Gastrocnemius medialis (tissue), 4 donors: ENCODE measurements at regions not wholly inside any gene's neighbourhood (a gene's known extent, or its start where the extent isn't known, plus 50 kb on each side); places are given as distances from the start of the nearest gene placed in this dataset.

Experiments used
- ATAC-seq, 2 donors: fragments of 150-250 bp; one replicate each; pipeline ENCODE4 v1.9.1; 2016
- DNase-seq, 2 donors: peaks; one replicate each; pipeline ENCODE4 v3.0.0-alpha.2; 2019
- H3K27ac ChIP-seq, 4 donors: fragments of 200-600 bp; sonication (generic); 1 replicate in 1 of 4; 2 replicates in 3 of 4; pipeline ENCODE4 v1.5.1; 2016 to 2018; ENCODE audit warnings: mild to moderate bottlenecking in 2 of 4, moderate library complexity in 1 of 4
- H3K27me3 ChIP-seq, 3 donors: fragments of 200-600 bp; sonication (generic) in 2 of 3; 1 replicate in 1 of 3; 2 replicates in 2 of 3; pipeline versions ENCODE4 v1.5.1 to v1.6.0; 2016 to 2019; ENCODE audit warnings: mild to moderate bottlenecking in 1 of 3, moderate library complexity in 1 of 3
- H3K36me3 ChIP-seq, 2 donors: fragments of 200-600 bp; sonication (generic) in 1 of 2; one replicate each; pipeline ENCODE4 v1.5.1; 2017 to 2018
- H3K4me1 ChIP-seq, 2 donors: fragments of 200-600 bp; sonication (generic) in 1 of 2; one replicate each; pipeline ENCODE4 v1.5.1; 2016 to 2017; ENCODE audit warnings: mild to moderate bottlenecking in 2 of 2
- H3K4me3 ChIP-seq, 4 donors: fragments of 200-600 bp; sonication (generic) in 3 of 4; 1 replicate in 1 of 4; 2 replicates in 3 of 4; pipeline ENCODE4 v1.5.1; 2016 to 2019; ENCODE audit warnings: mild to moderate bottlenecking in 2 of 4
- H3K9me3 ChIP-seq, 3 donors: fragments of 200-600 bp; sonication (generic) in 2 of 3; 1 replicate in 1 of 3; 2 replicates in 2 of 3; pipeline ENCODE4 v1.5.1; 2016 to 2019
- POLR2A ChIP-seq, 2 donors: fragments of 450-650 bp; IDR thresholded peaks; one replicate each; pipeline ENCODE4 v1.6.1; 2017; ENCODE audit warnings: antibody characterized with exemption in 2 of 2, mild to moderate bottlenecking in 2 of 2, moderate library complexity in 2 of 2
- in situ Hi-C, 4 donors: fragments of 200-750 bp; cut with MboI; loops; one replicate each; pipeline versions ENCODE4 v1.15.0 to v1.8.0; 2017; ENCODE audit warnings: low sequenced_read_pairs in 4 of 4
- intact Hi-C: fragments of 100-400 bp; cut with DNase I; formaldehyde crosslinking; loops from one replicate; pipeline ENCODE4 v1.15.1; 2023; ENCODE audit warnings: low total_unique reads
- TF ChIP-seq, protein P1 (sequence below), 5 experiments: fragments of 450-650 bp in 3 of 5; fragments of 200-600 bp in 2 of 5; sonication (generic) in 2 of 5; IDR thresholded peaks in 4 of 5; conservative IDR thresholded peaks in 1 of 5; 1 replicate in 4 of 5; 2 replicates in 1 of 5; pipeline ENCODE4 v1.5.1; 2016 to 2019; ENCODE audit warnings: antibody characterized with exemption in 5 of 5, mild to moderate bottlenecking in 3 of 5, moderate library complexity in 3 of 5

- DNase-seq: peak in 1 of 2 donors; percentile 1
- no peaks in the 10 kb centered on the region for H3K9me3 ChIP-seq
- H3K4me1 ChIP-seq: no peaks in the 10 kb centered on the region
- peaks cover 0 to 3% (median under 1%) of the 10 kb centered on the region in 3 donors for H3K27me3 ChIP-seq
- intact Hi-C loops (no loop called here), in situ Hi-C loops (no loop called here)
- no peaks in the 10 kb centered on the region for H3K36me3 ChIP-seq
- ATAC-seq: no peak
- TF ChIP-seq, protein P1, sequence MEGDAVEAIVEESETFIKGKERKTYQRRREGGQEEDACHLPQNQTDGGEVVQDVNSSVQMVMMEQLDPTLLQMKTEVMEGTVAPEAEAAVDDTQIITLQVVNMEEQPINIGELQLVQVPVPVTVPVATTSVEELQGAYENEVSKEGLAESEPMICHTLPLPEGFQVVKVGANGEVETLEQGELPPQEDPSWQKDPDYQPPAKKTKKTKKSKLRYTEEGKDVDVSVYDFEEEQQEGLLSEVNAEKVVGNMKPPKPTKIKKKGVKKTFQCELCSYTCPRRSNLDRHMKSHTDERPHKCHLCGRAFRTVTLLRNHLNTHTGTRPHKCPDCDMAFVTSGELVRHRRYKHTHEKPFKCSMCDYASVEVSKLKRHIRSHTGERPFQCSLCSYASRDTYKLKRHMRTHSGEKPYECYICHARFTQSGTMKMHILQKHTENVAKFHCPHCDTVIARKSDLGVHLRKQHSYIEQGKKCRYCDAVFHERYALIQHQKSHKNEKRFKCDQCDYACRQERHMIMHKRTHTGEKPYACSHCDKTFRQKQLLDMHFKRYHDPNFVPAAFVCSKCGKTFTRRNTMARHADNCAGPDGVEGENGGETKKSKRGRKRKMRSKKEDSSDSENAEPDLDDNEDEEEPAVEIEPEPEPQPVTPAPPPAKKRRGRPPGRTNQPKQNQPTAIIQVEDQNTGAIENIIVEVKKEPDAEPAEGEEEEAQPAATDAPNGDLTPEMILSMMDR (IDR thresholded peaks at IDR 0.05 in 4 of 5, conservative IDR thresholded peaks at IDR 0.05 in 1 of 5): no peak
- no peak for TF ChIP-seq POLR2A (IDR thresholded peaks at IDR 0.05)
- no peak overlapping the region for H3K27ac ChIP-seq
- no peak overlapping the region for H3K4me3 ChIP-seq
Measured at GRCh38 chr2:239807568-239807967, 217.6 kb downstream of the NDUFA10 start.

GRCh38 chr2:239806758-239807434, 218.2 kb downstream of the NDUFA10 start:
- DNase-seq (no peak), ATAC-seq (no peak)
- in situ Hi-C loops: no loop called here
- Histone ChIP-seq H3K27ac (no peak overlapping the region), H3K27me3 (peaks cover 0 to 2% (median 0%) of the 10 kb centered on the region in 3 donors), H3K36me3 (no peaks in the 10 kb centered on the region), H3K4me3 (no peak overlapping the region), H3K9me3 (no peaks in the 10 kb centered on the region), H3K4me1 (no peaks in the 10 kb centered on the region)
- TF ChIP-seq POLR2A (IDR thresholded peaks at IDR 0.05): no peak
- TF ChIP-seq, protein P1 (IDR thresholded peaks at IDR 0.05 in 4 of 5, conservative IDR thresholded peaks at IDR 0.05 in 1 of 5): no peak
- intact Hi-C loops: no loop called here

DNA sequence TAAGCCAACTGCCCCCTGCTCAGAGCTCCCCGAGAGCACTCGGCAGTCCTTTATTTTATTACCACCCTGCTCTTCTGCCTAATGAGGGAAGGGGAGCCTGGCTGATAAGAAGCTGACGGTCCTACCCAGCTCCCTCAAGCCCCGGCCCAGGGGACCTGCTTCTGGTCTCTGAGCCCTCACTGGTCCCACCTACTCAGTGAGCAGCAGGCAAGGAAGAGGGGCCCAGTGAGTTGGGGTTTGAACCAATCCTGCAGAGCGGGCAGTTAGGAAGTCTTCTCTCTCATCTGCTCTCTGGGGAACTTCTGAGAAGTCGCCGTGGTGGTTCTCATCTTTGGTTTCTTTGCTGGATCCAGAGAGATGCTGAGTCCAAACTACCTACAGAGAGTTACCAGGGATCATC, 218.9 kb downstream of the NDUFA10 start:
- no peak overlapping the region for H3K4me3 ChIP-seq
- DNase-seq (no peak), ATAC-seq (no peak)
- H3K9me3 ChIP-seq: no peaks in the 10 kb centered on the region
- intact Hi-C loops: no loop called here
- no peaks in the 10 kb centered on the region for H3K4me1 ChIP-seq
- no peak for TF ChIP-seq POLR2A (IDR thresholded peaks at IDR 0.05)
- TF ChIP-seq, protein P1 (IDR thresholded peaks at IDR 0.05 in 4 of 5, conservative IDR thresholded peaks at IDR 0.05 in 1 of 5): no peak
- in situ Hi-C loops: no loop called here
- H3K27ac ChIP-seq: no peak overlapping the region
- no peaks in the 10 kb centered on the region for H3K36me3 ChIP-seq
- peaks cover 0 to 2% (median 0%) of the 10 kb centered on the region in 3 donors for H3K27me3 ChIP-seq

- no peaks in the 10 kb centered on the region for H3K4me1 ChIP-seq
- TF ChIP-seq, protein P1 (IDR thresholded peaks at IDR 0.05 in 4 of 5, conservative IDR thresholded peaks at IDR 0.05 in 1 of 5): no peak
- TF ChIP-seq POLR2A (IDR thresholded peaks at IDR 0.05): no peak
- no peak overlapping the region for H3K27ac ChIP-seq
- no peak overlapping the region for H3K4me3 ChIP-seq
- in situ Hi-C loops (no loop called here), intact Hi-C loops (no loop called here)
- no peaks in the 10 kb centered on the region for H3K9me3 ChIP-seq
- no peak for DNase-seq
- ATAC-seq: no peak
- peaks cover 0 to 2% (median 0%) of the 10 kb centered on the region in 3 donors for H3K27me3 ChIP-seq
- no peaks in the 10 kb centered on the region for H3K36me3 ChIP-seq
Measured at GRCh38 chr2:239805414-239805813, 219.7 kb downstream of the NDUFA10 start.

- Histone ChIP-seq H3K36me3 (no peaks in the 10 kb centered on the region), H3K9me3 (no peaks in the 10 kb centered on the region), H3K27ac (no peak overlapping the region), H3K27me3 (peaks cover 0 to 2% (median under 1%) of the 10 kb centered on the region in 3 donors), H3K4me1 (no peaks in the 10 kb centered on the region), H3K4me3 (no peak overlapping the region)
- no peak for TF ChIP-seq POLR2A (IDR thresholded peaks at IDR 0.05)
- intact Hi-C loops: no loop called here
- DNase-seq (no peak), ATAC-seq (no peak)
- in situ Hi-C loops: no loop called here
Measured at GRCh38 chr2:239805043-239805329, 220.2 kb downstream of the NDUFA10 start.
